H4 (cell line): ENCODE measurements at regions not wholly inside any gene's neighbourhood (a gene's known extent, or its start where the extent isn't known, plus 50 kb on each side); places are given as distances from the start of the nearest gene placed in this dataset.

Source experiments
- DNase-seq: peaks from one replicate; pipeline ENCODE4 v3.0.0-alpha.2; 2015; ENCODE audit warnings: low spot score

GRCh38 chr5:160511280-160511929, 89.8 kb downstream of the PTTG1 start:
- no peak for DNase-seq
